ENCODE measurements at regions not wholly inside any gene's neighbourhood (a gene's known extent, or its start where the extent isn't known, plus 50 kb on each side); places are given as distances from the start of the nearest gene placed in this dataset.
"Not testable (repeated sequence)": the region's sequence is repeated elsewhere in the genome, so short reads cannot be mapped to it uniquely, and the experiment has no call there.

DNA sequence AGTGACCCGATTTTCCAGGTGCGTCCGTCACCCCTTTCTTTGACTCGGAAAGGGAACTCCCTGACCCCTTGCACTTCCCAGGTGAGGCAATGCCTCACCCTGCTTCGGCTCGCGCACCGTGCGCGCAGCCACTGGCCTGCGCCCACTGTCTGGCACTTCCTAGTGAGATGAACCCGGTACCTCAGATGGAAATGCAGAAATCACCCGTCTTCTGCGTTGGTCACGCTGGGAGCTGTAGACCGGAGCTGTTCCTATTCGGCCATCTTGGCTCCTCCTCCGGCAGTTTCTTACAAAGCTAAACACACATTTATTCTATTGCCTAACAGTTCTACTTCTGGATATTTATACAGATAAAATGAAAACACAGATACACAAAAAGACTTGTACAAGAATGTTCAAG is 527.6 kb upstream of the LRRN3 start:
- not testable (repeated sequence) for TF ChIP-seq POLR2A, CTCF (IDR thresholded peaks at IDR 0.05)

Measured in uterus (tissue), 2 donors.